Fibroblast of mammary gland (primary cell): ENCODE measurements at regions not wholly inside any gene's neighbourhood (a gene's known extent, or its start where the extent isn't known, plus 50 kb on each side); places are given as distances from the start of the nearest gene placed in this dataset.

ENCODE experiments used
- DNase-seq: peaks from one replicate; pipeline ENCODE4 v3.0.0-alpha.2; 2010; ENCODE audit warnings: low read depth
- H3K4me3 ChIP-seq: 2 replicates; pipeline ENCODE4 v1.5.1; 2011; ENCODE audit warnings: low read depth, mild to moderate bottlenecking, low read length, moderate library complexity; ENCODE audit not compliant: control insufficient read depth
- CTCF ChIP-seq: conservative IDR thresholded peaks from 2 replicates; pipeline ENCODE4 v1.5.1; 2011; ENCODE audit warnings: low read depth, low read length, inconsistent platforms; ENCODE audit not compliant: control insufficient read depth, insufficient read depth

- no peak for TF ChIP-seq CTCF
- no peak overlapping the region for H3K4me3 ChIP-seq
- DNase-seq: no peak
Observed at GRCh38 chr1:69376408-69376807, 191.3 kb upstream of the LRRC7 start.

- no peak for DNase-seq
- no peak for TF ChIP-seq CTCF
Observed at GRCh38 chr1:69377507-69377906, 190.2 kb upstream of the LRRC7 start.

DNA sequence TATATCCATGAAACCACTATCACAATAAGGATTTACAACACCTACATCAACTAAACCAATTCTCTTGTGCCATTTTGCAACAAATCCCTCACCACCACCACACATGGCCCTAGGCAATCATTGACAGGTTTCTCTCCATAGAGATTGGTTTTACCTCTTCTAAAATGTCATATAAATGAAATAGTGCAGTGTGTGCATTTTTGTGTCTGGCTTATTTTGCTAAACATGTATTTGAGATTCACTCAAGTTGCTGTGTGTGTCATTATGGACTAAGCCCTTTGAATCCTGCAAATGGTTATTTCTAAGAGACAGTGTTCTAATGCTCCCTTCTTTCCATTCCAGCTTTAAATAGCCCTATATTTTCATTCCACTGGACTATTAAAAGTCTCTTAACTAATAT lies 179.7 kb upstream of the LRRC7 start:
- no peak for DNase-seq
- no peak for TF ChIP-seq CTCF
- H3K4me3 ChIP-seq: no peak overlapping the region

More at GRCh38 chr1:69377507-69377906, 190.2 kb upstream of the LRRC7 start:
- H3K4me3 ChIP-seq: no peak overlapping the region

DNA sequence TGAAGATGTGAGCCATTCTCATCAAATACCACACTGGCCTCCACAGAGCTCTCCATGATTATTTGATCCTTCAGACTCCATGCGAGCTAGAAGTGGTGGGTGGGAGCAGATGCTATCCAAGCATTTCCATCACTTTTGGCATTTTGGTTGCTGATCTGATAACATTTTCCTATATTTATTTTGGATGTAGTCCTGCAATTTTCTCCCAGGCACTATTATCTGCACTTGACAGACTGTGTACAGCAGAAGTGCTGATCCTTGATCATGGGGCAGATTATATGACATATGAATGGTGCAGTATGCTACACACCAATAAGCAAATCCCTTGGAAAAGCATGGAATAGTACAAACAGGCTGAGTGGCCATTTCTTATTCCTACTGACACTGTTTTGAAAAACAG lies 167.6 kb upstream of the LRRC7 start:
- DNase-seq: no peak
- no peak for TF ChIP-seq CTCF
- H3K4me3 ChIP-seq: no peak overlapping the region

DNA sequence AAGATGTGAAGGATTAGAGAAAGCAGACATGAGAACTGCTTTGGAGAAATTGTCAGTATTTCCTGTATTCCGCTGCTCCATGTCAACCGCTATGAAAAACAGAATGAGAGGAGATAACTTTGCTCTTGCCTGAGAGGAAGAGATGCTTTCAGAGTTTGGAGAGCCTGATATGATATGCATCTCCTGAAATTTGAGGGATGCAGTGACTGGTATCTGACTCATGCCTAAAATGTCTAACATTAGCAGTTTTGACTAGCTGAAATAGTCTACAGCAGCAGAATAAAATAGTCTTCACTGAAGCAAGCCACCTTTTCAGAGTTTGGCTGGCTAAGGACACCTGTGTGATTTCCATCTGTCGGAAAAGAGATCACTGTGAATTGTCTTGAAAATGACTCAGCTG lies 165.8 kb upstream of the LRRC7 start:
- no peak for DNase-seq
- no peak overlapping the region for H3K4me3 ChIP-seq
- TF ChIP-seq CTCF: no peak

DNA sequence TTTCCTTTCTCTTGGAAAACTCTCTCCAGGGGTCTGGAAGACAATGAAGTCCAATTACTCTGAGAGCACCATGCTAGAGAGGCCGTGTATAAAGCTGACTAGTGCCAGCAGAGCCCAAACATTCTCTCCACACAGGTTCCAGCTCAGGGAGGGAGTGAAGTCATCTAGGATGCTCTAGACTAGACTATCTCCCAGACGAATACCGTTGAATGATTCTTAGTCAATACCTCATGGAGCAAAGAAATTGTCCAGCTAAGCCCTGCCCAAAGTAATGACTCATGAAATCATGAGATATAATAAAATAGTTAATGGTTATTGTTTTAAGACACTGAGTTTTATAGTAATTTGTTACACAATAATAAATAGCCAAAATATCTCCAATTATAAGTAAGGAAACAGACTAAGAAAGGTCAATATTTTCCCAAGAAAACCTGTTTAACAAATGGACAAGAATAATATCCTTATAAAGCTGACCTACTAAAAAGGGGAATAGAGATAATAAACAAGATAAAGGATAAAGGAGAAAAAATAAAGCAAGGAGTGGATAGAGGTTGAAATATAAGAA lies 163.9 kb upstream of the LRRC7 start:
- no peak for TF ChIP-seq CTCF
- H3K4me3 ChIP-seq: no peak overlapping the region
- DNase-seq: no peak

DNA sequence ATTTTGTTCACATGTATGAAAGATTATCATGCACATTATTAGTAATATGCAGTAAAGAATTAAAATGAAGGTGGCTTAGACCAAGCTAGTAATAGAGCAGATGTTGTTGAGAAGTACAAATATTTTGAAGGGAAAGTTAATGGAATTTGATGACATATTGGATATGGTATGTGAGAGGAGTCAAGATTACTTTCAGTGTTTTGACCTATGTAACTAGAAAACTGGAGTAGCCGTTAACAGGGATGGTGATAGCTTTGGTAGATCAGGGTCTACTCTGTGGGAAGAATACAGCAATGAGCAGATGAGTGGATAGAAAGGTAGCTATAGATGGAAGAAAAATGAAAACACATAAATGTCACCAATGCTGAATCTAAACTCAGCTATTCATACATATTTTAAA lies 163.2 kb upstream of the LRRC7 start:
- no peak for TF ChIP-seq CTCF
- DNase-seq: no peak
- H3K4me3 ChIP-seq: no peak overlapping the region
